Neutrophil (primary cell): ENCODE measurements at regions not wholly inside any gene's neighbourhood (a gene's known extent, or its start where the extent isn't known, plus 50 kb on each side); places are given as distances from the start of the nearest gene placed in this dataset.

ENCODE experiments used
- H3K27ac ChIP-seq: fragments of 200-600 bp; sonication (generic); 2 replicates; pipeline ENCODE4 v1.5.1; 2016; ENCODE audit warnings: mild to moderate bottlenecking, moderate library complexity
- H3K27me3 ChIP-seq: fragments of 200-600 bp; sonication (generic); 2 replicates; pipeline ENCODE4 v1.6.0; 2016; ENCODE audit warnings: mild to moderate bottlenecking
- H3K36me3 ChIP-seq: fragments of 200-600 bp; sonication (generic); 2 replicates; pipeline ENCODE4 v1.5.1; 2017
- H3K4me1 ChIP-seq, 2 experiments: fragments of 200-600 bp in 1 of 2; sonication (generic) in 1 of 2; 1 replicate in 1 of 2; 2 replicates in 1 of 2; pipeline versions ENCODE4 v1.5.1 to v1.6.1; 2013 to 2016; ENCODE audit warnings: low read depth in 1 of 2, low read length in 1 of 2, mild to moderate bottlenecking in 1 of 2, moderate library complexity in 1 of 2; ENCODE audit not compliant: control insufficient read depth in 1 of 2, insufficient read depth in 1 of 2
- H3K4me3 ChIP-seq, 2 experiments: fragments of 200-600 bp in 1 of 2; sonication (generic) in 1 of 2; 1 replicate in 1 of 2; 2 replicates in 1 of 2; pipeline ENCODE4 v1.5.1; 2013 to 2016; ENCODE audit warnings: low read depth in 1 of 2, low read length in 1 of 2, mild to moderate bottlenecking in 1 of 2, moderate library complexity in 1 of 2
- H3K9me3 ChIP-seq: fragments of 200-600 bp; sonication (generic); 2 replicates; pipeline ENCODE4 v1.5.1; 2016
- CTCF ChIP-seq: fragments of 200-600 bp; sonication (generic); IDR thresholded peaks from 2 replicates; pipeline ENCODE4 v1.5.1; 2016; ENCODE audit warnings: antibody characterized with exemption

DNA sequence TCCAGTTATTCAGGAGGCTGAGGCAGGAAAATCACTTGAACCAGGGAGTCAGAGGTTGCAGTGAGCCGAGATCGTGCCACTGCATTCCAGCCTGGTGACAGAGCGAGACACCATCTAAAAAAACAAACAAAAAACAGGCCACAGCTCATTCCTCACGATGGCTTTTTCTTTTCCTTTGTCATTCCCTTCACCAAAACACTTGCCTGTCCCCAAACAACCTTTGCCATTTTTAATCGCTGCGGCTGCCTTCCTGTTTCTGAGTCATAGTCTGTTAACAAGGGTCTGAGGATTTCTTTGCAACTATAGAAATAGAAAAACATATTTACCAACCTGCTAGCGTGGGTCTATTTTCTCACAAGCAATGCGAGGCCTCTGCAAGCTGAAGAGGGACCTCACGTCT, 123.0 kb upstream of the FSTL4 start:
- no peak overlapping the region for H3K27ac ChIP-seq
- no peaks in the 10 kb centered on the region for H3K4me1 ChIP-seq
- no peaks in the 10 kb centered on the region for H3K27me3 ChIP-seq
- H3K4me3 ChIP-seq, result no peak overlapping the region
- H3K36me3 ChIP-seq, result no peaks in the 10 kb centered on the region
- TF ChIP-seq CTCF, result no peak
- no peaks in the 10 kb centered on the region for H3K9me3 ChIP-seq

DNA sequence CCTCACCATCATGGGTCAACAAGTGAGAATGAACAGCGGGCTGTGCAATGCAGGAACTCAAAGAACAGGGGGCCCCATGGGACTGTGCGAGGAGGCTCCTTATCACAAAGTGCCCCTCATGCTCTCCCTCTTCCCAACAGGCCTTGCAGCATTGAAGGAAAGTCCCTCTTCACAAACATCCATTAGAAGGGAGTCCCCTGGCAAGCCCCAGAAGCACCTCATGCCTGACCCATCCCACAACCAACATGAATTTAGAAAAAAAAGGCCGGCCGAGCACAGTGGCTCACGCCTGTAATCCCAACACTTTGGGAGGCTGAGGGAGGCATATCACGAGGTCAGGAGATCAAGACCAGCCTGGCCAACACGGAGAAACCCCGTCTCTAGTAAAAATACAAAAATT, 122.6 kb upstream of the FSTL4 start:
- Histone ChIP-seq H3K4me3 (no peak overlapping the region), H3K27ac (no peak overlapping the region), H3K27me3 (no peaks in the 10 kb centered on the region), H3K9me3 (no peaks in the 10 kb centered on the region), H3K4me1 (no peaks in the 10 kb centered on the region), H3K36me3 (no peaks in the 10 kb centered on the region)
- no peak for TF ChIP-seq CTCF

DNA sequence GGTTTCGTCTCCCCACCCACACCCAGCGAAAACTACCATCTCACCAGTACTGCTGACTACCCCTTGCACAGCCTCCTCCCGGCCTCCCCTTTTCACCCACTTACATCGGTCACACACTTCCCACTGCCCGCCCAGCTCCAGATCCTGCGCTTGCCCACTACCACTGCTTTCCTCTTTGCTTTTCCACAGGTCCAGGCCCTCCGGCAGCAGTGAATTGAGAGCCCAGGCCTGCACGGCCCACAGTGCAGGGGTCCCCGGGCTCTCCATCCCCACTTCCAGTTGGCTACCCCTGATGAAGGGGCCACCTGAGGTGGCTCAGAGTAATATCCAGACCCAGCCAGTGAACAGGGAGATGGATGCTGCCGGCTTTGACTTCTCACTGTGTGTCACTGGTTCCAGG, 120.2 kb upstream of the FSTL4 start:
- H3K36me3 ChIP-seq, result no peaks in the 10 kb centered on the region
- no peaks in the 10 kb centered on the region for H3K4me1 ChIP-seq
- no peaks in the 10 kb centered on the region for H3K9me3 ChIP-seq
- H3K27ac ChIP-seq, result no peak overlapping the region
- TF ChIP-seq CTCF, result no peak
- no peak overlapping the region for H3K4me3 ChIP-seq
- H3K27me3 ChIP-seq, result no peaks in the 10 kb centered on the region

- Histone ChIP-seq H3K4me3 (no peak overlapping the region), H3K36me3 (no peaks in the 10 kb centered on the region), H3K9me3 (no peaks in the 10 kb centered on the region), H3K27ac (no peak overlapping the region), H3K27me3 (no peaks in the 10 kb centered on the region), H3K4me1 (no peaks in the 10 kb centered on the region)
- no peak for TF ChIP-seq CTCF
These were observed 119.6 kb upstream of the FSTL4 start for GRCh38 chr5:133731951-133732350.

DNA sequence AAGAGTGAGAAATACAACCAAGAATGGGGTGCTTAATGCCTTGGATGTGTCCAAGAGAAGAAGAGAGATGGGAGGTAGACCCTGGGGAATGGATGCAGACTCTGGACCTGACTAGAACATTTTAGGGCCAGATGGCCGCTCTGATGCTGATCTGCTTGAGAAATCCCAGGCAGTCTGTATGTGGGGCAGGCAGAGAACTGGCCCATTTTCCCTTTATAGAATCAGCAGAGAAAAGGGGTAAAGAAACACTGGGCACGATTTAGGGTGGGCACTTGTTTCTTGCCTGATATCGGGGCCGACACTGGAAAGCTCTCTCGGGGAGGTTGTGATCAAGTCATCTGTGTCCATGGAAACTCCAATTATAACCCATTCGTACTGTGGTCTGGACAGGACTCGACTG, 118.5 kb upstream of the FSTL4 start:
- no peak for TF ChIP-seq CTCF
- no peak overlapping the region for H3K4me3 ChIP-seq
- no peaks in the 10 kb centered on the region for H3K27me3 ChIP-seq
- H3K27ac ChIP-seq, result no peak overlapping the region
- no peaks in the 10 kb centered on the region for H3K36me3 ChIP-seq
- no peaks in the 10 kb centered on the region for H3K9me3 ChIP-seq
- no peaks in the 10 kb centered on the region for H3K4me1 ChIP-seq

GRCh38 chr5:133730346-133730745, 118.0 kb upstream of the FSTL4 start:
- no peak overlapping the region for H3K4me3 ChIP-seq
- no peaks in the 10 kb centered on the region for H3K9me3 ChIP-seq
- TF ChIP-seq CTCF, result no peak
- H3K36me3 ChIP-seq, result no peaks in the 10 kb centered on the region
- no peak overlapping the region for H3K27ac ChIP-seq
- no peaks in the 10 kb centered on the region for H3K4me1 ChIP-seq
- peaks cover under 1% of the 10 kb centered on the region for H3K27me3 ChIP-seq
